Activated T-helper 1 cell treated with Interleukin-2 at 50 U/mL for 16 hours (primary cell): ENCODE measurements at regions not wholly inside any gene's neighbourhood (a gene's known extent, or its start where the extent isn't known, plus 50 kb on each side); places are given as distances from the start of the nearest gene placed in this dataset.

Experiments used
- DNase-seq: peaks from one replicate; pipeline ENCODE4 v3.0.0-alpha.2; 2020; ENCODE audit warnings: low read depth

- DNase-seq, result no peak
These were observed 309.1 kb upstream of the NRIP1 start for GRCh38 chr21:15373941-15374340.

- no peak for DNase-seq
These were observed 315.0 kb upstream of the NRIP1 start for GRCh38 chr21:15379776-15380175.

GRCh38 chr21:15383588-15383987, 318.8 kb upstream of the NRIP1 start:
- no peak for DNase-seq

- DNase-seq, result no peak
These were observed 325.2 kb upstream of the NRIP1 start for GRCh38 chr21:15390049-15390448.

GRCh38 chr21:15397258-15397657, 332.5 kb upstream of the NRIP1 start:
- no peak for DNase-seq

GRCh38 chr21:15400905-15401304, 328.9 kb upstream of the USP25 start:
- DNase-seq, result no peak

GRCh38 chr21:15401331-15401730, 328.5 kb upstream of the USP25 start:
- no peak for DNase-seq

GRCh38 chr21:15405214-15405613, 324.6 kb upstream of the USP25 start:
- no peak for DNase-seq

GRCh38 chr21:15406791-15407190, 323.0 kb upstream of the USP25 start:
- DNase-seq, result no peak

- no peak for DNase-seq
These were observed 322.2 kb upstream of the USP25 start for GRCh38 chr21:15407585-15407984.

- DNase-seq, result no peak
These were observed 321.7 kb upstream of the USP25 start for GRCh38 chr21:15408089-15408488.

GRCh38 chr21:15409031-15409430, 320.8 kb upstream of the USP25 start:
- DNase-seq, result no peak

GRCh38 chr21:15410853-15411252, 318.9 kb upstream of the USP25 start:
- no peak for DNase-seq

- no peak for DNase-seq
These were observed 315.7 kb upstream of the USP25 start for GRCh38 chr21:15414057-15414456.

GRCh38 chr21:15415541-15416261, 314.1 kb upstream of the USP25 start:
- DNase-seq, result no peak

- DNase-seq, result no peak
These were observed 308.3 kb upstream of the USP25 start for GRCh38 chr21:15421441-15421881.

- no peak for DNase-seq
These were observed 307.8 kb upstream of the USP25 start for GRCh38 chr21:15421947-15422346.

- no peak for DNase-seq
These were observed 307.0 kb upstream of the USP25 start for GRCh38 chr21:15422783-15423182.

GRCh38 chr21:15423676-15424445, 305.9 kb upstream of the USP25 start:
- DNase-seq, result no peak

- no peak for DNase-seq
These were observed 304.7 kb upstream of the USP25 start for GRCh38 chr21:15425049-15425448.

- no peak for DNase-seq
These were observed 299.8 kb upstream of the USP25 start for GRCh38 chr21:15430023-15430422.

- no peak for DNase-seq
These were observed 299.2 kb upstream of the USP25 start for GRCh38 chr21:15430577-15430976.

- no peak for DNase-seq
These were observed 298.7 kb upstream of the USP25 start for GRCh38 chr21:15431053-15431452.

- DNase-seq, result no peak
These were observed 296.7 kb upstream of the USP25 start for GRCh38 chr21:15433091-15433490.
